ENCODE measurements at regions not wholly inside any gene's neighbourhood (a gene's known extent, or its start where the extent isn't known, plus 50 kb on each side); places are given as distances from the start of the nearest gene placed in this dataset.

DNA sequence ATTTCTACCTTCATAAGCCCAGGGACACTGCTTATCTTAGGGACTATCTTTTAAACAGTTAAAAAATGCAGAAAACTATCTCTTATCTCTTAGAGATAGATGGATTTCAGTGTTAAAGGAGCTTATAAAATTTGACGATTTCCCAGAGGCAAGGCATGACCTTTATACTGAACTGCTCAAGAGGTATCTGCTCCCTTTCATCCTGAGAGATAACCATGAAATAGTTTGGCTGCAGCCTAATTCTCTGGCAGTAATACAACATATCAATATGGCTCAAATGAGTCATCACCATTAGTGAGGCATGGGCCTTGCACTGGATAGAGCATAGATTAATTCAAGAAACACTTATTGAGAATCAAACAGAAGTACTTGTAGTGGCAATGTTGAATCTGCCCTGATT is 348.2 kb upstream of the GRIA3 start:
- Mint-ChIP-seq H3K27ac (no peak overlapping the region), H3K4me1 (no peaks in the 10 kb centered on the region), H3K9me3 (peaks cover 0 to 3% of the 10 kb centered on the region in 2 donors), H3K4me3 (no peak overlapping the region), H3K27me3 (no peaks in the 10 kb centered on the region), H3K36me3 (no peaks in the 10 kb centered on the region)
- ATAC-seq (replicated peaks) (no peak), DNase-seq (no peak)

DNA sequence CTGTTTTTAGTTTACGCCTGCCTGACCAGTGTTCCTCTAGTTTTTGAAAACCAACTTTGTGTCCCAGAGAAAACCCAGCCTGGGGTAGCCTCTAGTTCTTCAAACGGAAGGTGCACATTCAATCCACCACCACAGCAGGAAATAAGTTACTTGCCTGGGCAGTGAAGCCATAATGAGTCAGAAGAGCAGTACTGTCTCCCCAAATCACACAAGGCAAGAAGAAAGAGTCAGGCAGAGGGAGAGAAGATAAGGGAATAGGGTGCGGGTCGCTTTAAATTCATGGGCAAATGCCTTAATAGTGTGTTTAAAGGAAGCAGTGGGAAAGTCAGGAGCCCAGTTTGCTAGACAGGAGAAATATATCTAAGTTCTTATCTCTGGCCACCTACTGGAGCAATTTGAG is 333.8 kb upstream of the GRIA3 start:
- Mint-ChIP-seq H3K4me3 (no peak overlapping the region), H3K27me3 (no peaks in the 10 kb centered on the region), H3K9me3 (peaks cover 2 to 7% of the 10 kb centered on the region in 2 donors), H3K27ac (no peak overlapping the region), H3K4me1 (no peaks in the 10 kb centered on the region), H3K36me3 (no peaks in the 10 kb centered on the region)
- ATAC-seq (replicated peaks) (no peak), DNase-seq (no peak)

DNA sequence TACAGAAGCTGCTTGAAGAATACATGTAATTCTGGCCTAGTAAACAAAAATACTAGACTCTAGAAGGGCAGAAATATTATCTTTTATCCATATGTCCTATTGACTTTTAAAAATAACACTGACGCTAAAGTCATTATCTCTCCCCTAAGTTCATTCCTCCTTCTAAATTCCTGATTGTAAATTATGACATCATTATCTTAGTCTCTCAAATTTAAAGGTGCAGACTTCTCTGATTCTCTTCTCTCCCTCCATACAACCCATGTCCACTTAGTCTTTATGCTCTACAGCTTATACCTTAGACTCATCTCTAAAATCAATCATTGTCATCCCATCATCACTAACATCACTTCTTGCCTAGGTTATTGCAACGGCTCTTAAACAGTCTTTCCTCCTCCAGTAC is 327.9 kb upstream of the GRIA3 start:
- Mint-ChIP-seq H3K27me3 (no peaks in the 10 kb centered on the region), H3K4me1 (no peaks in the 10 kb centered on the region), H3K4me3 (no peak overlapping the region), H3K27ac (no peak overlapping the region), H3K36me3 (no peaks in the 10 kb centered on the region), H3K9me3 (peaks cover 2 to 7% of the 10 kb centered on the region in 2 donors)
- DNase-seq (no peak), ATAC-seq (replicated peaks) (no peak)

DNA sequence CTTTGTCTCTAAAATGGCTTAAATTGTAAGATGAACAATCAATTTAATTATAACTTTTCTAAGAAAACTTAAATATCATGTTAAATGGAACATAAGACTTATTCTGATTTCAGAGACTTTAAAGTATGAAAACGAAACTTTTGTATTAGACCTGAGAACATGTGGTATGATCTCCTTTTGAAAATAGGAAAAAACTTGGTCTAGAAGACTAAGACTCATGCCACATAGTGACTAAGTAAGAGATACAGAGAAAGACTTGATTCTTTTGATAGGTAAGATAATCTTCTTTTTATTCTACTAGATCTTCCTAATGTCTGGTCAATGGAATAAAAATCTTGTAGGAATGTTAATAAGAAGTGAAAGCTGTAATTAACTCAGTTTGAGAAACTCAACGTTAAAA is 326.3 kb upstream of the GRIA3 start:
- peaks cover 2 to 7% of the 10 kb centered on the region in 2 donors for H3K9me3 Mint-ChIP-seq
- H3K27me3 Mint-ChIP-seq: no peaks in the 10 kb centered on the region
- ATAC-seq (replicated peaks): no peak
- no peak overlapping the region for H3K4me3 Mint-ChIP-seq
- no peak overlapping the region for H3K27ac Mint-ChIP-seq
- no peaks in the 10 kb centered on the region for H3K36me3 Mint-ChIP-seq
- no peaks in the 10 kb centered on the region for H3K4me1 Mint-ChIP-seq
- no peak for DNase-seq

DNA sequence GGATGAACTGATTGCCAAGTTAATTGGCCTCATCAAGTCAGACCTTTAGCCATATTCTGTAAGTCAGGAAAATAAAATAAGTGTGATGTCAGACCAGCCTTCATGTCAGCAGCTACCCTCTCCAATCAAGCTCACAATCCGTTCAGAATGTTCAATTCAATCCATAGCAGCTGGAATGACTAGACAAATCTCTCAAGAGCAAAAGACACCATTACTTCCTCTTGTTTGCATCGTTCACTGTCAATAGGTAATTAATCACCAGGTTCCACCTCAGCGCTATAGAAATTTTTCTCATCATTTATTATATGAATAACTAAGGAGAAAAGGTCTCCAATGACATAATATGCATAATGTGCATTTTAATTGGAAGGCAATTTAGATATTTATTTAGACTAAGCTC is 321.0 kb upstream of the GRIA3 start:
- DNase-seq: no peak
- no peaks in the 10 kb centered on the region for H3K27me3 Mint-ChIP-seq
- no peaks in the 10 kb centered on the region for H3K36me3 Mint-ChIP-seq
- ATAC-seq (replicated peaks): no peak
- no peak overlapping the region for H3K27ac Mint-ChIP-seq
- H3K4me3 Mint-ChIP-seq: no peak overlapping the region
- peaks cover 0 to 1% of the 10 kb centered on the region in 2 donors for H3K9me3 Mint-ChIP-seq
- no peaks in the 10 kb centered on the region for H3K4me1 Mint-ChIP-seq

DNA sequence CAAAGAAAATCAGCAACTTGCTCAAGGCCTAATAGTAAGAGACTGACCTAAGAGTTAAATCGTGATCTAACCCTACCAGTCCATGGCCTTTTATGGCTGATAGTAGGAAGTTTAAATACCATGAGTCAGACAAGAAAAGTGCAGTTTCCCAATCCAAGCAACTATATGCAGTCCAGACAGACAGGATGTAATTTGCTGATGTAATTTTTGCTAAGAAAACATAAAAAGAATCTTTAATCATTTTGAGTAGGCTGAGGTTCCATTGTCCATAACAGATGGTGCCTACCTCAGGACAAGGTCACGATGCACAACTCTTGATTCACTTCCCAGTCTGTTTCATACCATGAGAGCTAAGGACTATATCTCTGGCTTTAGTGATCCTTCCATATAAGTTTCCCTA is 317.5 kb upstream of the GRIA3 start:
- no peak overlapping the region for H3K4me3 Mint-ChIP-seq
- ATAC-seq (replicated peaks): no peak
- H3K36me3 Mint-ChIP-seq: no peaks in the 10 kb centered on the region
- no peak for DNase-seq
- no peaks in the 10 kb centered on the region for H3K4me1 Mint-ChIP-seq
- peaks cover 0 to 3% of the 10 kb centered on the region in 2 donors for H3K9me3 Mint-ChIP-seq
- no peak overlapping the region for H3K27ac Mint-ChIP-seq
- H3K27me3 Mint-ChIP-seq: no peaks in the 10 kb centered on the region

DNA sequence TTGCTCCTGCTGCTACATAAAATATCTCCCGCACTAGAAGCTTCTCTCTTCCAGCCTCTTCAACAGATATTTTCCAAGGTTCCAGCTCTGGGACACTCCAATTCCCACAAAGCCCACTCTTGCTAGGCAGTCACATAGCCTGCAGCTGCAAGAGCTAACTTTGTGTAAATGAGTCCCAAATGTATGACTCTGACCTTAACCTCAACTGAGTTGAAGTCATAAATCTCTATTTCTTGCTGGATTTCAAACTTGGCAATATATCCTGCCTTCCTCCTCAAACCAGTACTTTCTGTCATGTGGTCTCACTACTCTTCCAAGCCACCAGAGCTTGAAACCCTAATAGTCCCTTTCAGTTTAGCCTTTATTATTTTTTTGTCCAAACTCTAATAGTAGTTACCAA is 315.4 kb upstream of the GRIA3 start:
- ATAC-seq (replicated peaks) (no peak), DNase-seq (no peak)
- Mint-ChIP-seq H3K4me1 (no peaks in the 10 kb centered on the region), H3K36me3 (no peaks in the 10 kb centered on the region), H3K27me3 (no peaks in the 10 kb centered on the region), H3K4me3 (no peak overlapping the region), H3K9me3 (peaks cover 0 to 3% of the 10 kb centered on the region in 2 donors), H3K27ac (no peak overlapping the region)

DNA sequence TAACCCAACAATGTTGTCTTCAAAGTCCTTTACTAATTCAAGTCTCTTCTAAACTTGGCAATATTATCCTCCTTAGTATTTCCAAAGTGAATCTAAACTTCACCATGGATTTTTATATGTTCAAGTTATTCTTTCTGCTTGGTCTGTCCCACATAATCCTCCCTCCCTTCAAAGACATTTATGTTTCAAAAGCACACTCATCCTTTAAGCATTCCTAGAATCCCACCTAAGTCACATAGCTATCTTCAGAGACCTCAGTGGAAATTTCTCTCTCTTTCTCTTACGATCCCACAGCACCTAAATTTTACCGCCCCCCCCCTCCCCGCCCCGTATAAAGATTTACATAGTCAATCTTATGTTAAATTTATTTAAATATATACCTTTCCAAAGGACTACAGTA is 314.9 kb upstream of the GRIA3 start:
- no peak overlapping the region for H3K4me3 Mint-ChIP-seq
- no peaks in the 10 kb centered on the region for H3K27me3 Mint-ChIP-seq
- no peak for ATAC-seq (replicated peaks)
- H3K27ac Mint-ChIP-seq: no peak overlapping the region
- no peaks in the 10 kb centered on the region for H3K4me1 Mint-ChIP-seq
- peaks cover 0 to 3% of the 10 kb centered on the region in 2 donors for H3K9me3 Mint-ChIP-seq
- no peak for DNase-seq
- H3K36me3 Mint-ChIP-seq: no peaks in the 10 kb centered on the region

DNA sequence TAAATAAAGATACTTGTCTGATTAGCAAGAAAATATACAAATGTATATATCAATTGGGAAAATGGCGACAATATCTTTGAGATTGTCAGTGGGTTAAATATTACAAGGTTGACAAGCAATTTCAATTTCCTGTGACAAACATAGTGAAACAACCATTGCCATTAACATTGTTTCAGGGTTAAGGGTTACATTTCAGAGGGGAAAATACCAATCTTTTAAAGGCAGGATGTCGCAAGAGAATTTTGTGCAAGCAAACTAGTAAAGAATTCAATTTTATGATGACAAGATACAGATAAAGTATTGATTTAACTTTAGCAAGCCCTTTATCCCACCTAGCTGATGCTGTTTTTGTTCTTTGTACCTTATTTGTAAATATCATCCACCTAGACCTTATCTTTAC is 305.8 kb upstream of the GRIA3 start:
- Mint-ChIP-seq H3K4me3 (no peak overlapping the region), H3K36me3 (no peaks in the 10 kb centered on the region), H3K27me3 (no peaks in the 10 kb centered on the region), H3K4me1 (no peaks in the 10 kb centered on the region), H3K9me3 (peaks cover 3% of the 10 kb centered on the region in 2 donors), H3K27ac (no peak overlapping the region)
- ATAC-seq (replicated peaks): no peak
- DNase-seq: no peak

DNA sequence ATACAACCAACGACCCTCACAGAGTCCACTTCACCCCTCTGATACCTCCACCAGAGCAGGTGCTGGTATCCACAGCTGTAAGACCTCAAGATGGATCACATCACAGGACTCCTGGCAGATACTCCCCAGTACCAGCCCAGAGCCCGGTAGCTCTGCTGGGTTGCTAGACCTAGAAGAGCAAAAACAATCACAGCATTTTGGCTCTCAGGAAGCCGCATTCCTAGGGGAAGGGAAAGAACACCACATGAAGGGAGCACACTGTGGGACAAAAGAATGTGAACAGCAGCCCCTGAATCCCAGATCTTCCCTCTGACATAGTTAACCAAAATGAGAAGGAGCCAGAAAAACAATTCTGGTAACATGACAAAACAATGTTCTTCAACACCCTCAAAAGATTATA is 303.1 kb upstream of the GRIA3 start:
- H3K4me3 Mint-ChIP-seq: no peak overlapping the region
- DNase-seq (no peak), ATAC-seq (replicated peaks) (no peak)
- peaks cover 3 to 7% of the 10 kb centered on the region in 2 donors for H3K9me3 Mint-ChIP-seq
- no peaks in the 10 kb centered on the region for H3K36me3 Mint-ChIP-seq
- H3K27me3 Mint-ChIP-seq: no peaks in the 10 kb centered on the region
- H3K27ac Mint-ChIP-seq: no peak overlapping the region
- no peaks in the 10 kb centered on the region for H3K4me1 Mint-ChIP-seq

DNA sequence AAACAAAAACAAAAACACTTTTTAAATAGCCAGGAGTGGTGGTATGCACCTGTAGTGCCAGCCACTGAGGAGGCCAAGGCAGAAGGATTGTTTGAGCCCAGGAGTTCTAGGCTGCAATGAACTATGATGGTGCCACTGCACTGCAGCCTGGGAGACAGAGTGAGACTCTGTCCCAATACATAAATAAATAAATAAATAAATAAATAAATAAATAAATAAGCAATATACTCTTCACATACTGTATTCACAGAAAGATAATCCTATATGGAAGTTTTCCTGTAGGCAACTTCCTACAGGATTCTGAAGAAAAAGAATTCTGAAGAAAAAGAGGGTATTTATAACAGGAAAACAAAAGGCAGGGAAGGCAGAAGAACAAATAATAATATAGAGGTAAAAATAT is 293.3 kb upstream of the GRIA3 start:
- Mint-ChIP-seq H3K9me3 (peaks cover 1 to 3% of the 10 kb centered on the region in 2 donors), H3K36me3 (no peaks in the 10 kb centered on the region), H3K4me1 (no peaks in the 10 kb centered on the region), H3K27me3 (no peaks in the 10 kb centered on the region), H3K4me3 (no peak overlapping the region), H3K27ac (no peak overlapping the region)
- DNase-seq (no peak), ATAC-seq (replicated peaks) (no peak)

DNA sequence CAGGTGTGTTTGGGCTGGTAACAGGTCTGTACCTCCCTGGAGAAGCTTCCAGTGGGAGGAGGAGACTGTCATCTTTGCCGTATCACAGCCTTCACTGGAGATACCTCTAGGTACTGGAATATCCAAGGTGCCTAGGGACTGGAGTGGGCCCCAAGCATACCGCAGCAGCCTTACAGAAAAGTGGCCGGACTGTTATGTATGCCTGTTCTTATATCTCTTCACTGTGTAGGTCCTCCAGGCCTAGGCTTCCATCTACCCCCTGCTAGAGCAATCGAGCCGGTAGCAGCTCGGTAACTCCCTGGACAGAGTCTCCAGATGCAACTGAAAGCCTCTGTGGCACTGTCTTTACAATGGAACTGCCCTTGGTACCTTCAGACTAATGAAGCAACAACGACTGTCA is 277.4 kb upstream of the GRIA3 start:
- Mint-ChIP-seq H3K27ac (no peak overlapping the region), H3K27me3 (no peaks in the 10 kb centered on the region), H3K4me1 (no peaks in the 10 kb centered on the region), H3K36me3 (no peaks in the 10 kb centered on the region), H3K9me3 (peaks cover 6 to 29% of the 10 kb centered on the region in 2 donors), H3K4me3 (no peak overlapping the region)
- ATAC-seq (replicated peaks): no peak
- no peak for DNase-seq

DNA sequence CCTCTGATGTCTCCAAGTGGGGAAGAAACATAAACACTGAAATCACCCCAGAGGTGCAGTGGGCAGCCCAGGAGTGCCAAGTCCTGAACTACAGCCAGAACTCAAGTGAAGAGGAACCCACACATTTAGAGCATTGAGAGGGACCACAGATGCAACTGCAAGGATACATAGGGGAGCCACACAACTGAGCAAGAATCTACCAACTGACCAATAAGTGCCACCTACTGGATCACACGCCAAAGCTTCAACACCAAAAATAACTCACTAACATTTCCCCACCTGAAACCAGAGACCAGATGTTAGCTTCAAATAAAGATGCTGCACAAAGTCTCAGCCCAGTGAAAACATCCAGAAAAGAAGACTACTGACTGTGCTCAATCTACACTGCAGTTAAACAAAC is 276.7 kb upstream of the GRIA3 start:
- Mint-ChIP-seq H3K27ac (no peak overlapping the region), H3K9me3 (peaks cover 6 to 29% of the 10 kb centered on the region in 2 donors)
- no peak for ATAC-seq (replicated peaks)

DNA sequence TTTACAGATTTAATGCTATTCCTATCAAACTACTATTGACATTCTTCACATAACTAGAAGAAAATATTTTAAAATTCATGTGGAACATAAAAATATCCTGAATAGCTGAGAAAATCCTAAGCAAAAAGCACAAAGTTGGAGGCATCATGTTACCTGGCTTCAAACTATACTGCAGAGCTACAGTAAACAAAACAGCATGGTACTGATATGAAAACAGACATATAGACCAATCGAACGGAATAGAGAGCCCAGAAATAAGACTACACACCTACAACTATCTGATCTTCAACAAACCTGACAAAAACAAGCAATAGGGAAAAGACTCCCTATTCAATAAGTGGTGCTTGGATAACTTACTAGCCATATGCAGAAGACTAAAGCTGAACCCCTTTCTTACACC is 273.4 kb upstream of the GRIA3 start:
- no peak overlapping the region for H3K27ac Mint-ChIP-seq
- H3K9me3 Mint-ChIP-seq: peaks cover 11 to 33% of the 10 kb centered on the region in 2 donors
- H3K4me3 Mint-ChIP-seq: no peak overlapping the region
- H3K27me3 Mint-ChIP-seq: no peaks in the 10 kb centered on the region
- no peaks in the 10 kb centered on the region for H3K36me3 Mint-ChIP-seq
- no peaks in the 10 kb centered on the region for H3K4me1 Mint-ChIP-seq
- no peak for ATAC-seq (replicated peaks)
- DNase-seq: no peak

More for the DNA sequence above, 276.7 kb upstream of the GRIA3 start:
- Mint-ChIP-seq H3K27me3 (no peaks in the 10 kb centered on the region), H3K36me3 (no peaks in the 10 kb centered on the region), H3K4me3 (no peak overlapping the region), H3K4me1 (no peaks in the 10 kb centered on the region)
- DNase-seq: no peak

DNA sequence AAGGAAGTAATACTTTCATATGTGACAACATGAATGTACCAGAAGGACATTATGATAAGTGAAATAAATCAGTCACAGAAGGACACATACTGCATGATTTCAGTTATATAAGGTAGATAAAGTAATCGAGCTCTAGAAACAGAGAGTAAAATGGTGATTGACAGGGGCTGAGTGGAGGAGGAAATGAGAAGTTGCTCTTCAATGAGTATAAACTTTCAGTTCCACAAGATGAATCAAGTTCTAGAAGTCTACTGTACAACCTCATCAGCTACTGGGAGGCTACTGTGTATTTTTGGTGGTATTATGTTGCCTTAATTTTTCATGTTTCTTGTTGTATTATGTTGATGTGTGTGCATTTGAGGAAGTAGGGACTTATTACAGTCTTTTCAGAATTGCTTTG is 270.9 kb upstream of the GRIA3 start:
- peaks cover 8 to 33% of the 10 kb centered on the region in 2 donors for H3K9me3 Mint-ChIP-seq
- no peaks in the 10 kb centered on the region for H3K4me1 Mint-ChIP-seq
- no peak overlapping the region for H3K27ac Mint-ChIP-seq
- no peak overlapping the region for H3K4me3 Mint-ChIP-seq
- ATAC-seq (replicated peaks) (no peak), DNase-seq (no peak)
- no peaks in the 10 kb centered on the region for H3K36me3 Mint-ChIP-seq
- H3K27me3 Mint-ChIP-seq: no peaks in the 10 kb centered on the region

DNA sequence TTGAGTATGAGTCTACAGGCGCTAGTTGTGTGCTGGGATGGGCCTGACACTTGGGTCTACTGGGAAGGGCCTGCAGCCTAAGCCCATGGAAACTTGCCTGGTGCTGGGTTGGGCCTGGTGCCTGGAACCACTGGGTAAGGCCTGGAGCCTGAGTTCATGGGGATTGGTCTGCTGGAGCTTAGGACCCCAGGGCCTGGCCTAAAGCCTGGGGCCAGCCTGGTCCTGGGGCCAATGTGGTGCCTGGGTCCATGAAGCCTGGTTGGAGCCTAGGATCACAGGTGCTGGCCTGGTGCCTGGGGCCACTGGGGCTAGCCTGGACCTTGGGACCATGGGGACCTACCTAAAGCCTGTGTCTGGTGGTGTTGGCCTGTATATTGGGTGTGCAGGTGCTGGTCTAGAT is 270.3 kb upstream of the GRIA3 start:
- Mint-ChIP-seq H3K36me3 (no peaks in the 10 kb centered on the region), H3K27me3 (no peaks in the 10 kb centered on the region), H3K4me1 (no peaks in the 10 kb centered on the region), H3K4me3 (no peak overlapping the region), H3K27ac (no peak overlapping the region), H3K9me3 (peaks cover 11 to 31% of the 10 kb centered on the region in 2 donors)
- DNase-seq (no peak), ATAC-seq (replicated peaks) (no peak)

All from stimulated activated naive B cell treated with anti-CD40 and anti-IgM and Interleukin-4, amounts not matched to agents 10 μg/mL and 1 μg/mL and 100 μg/mL, for 72 hours (primary cell).